ENCODE measurements at regions not wholly inside any gene's neighbourhood (a gene's known extent, or its start where the extent isn't known, plus 50 kb on each side); places are given as distances from the start of the nearest gene placed in this dataset.
"Not testable (repeated sequence)": the region's sequence is repeated elsewhere in the genome, so short reads cannot be mapped to it uniquely, and the experiment has no call there.

DNA sequence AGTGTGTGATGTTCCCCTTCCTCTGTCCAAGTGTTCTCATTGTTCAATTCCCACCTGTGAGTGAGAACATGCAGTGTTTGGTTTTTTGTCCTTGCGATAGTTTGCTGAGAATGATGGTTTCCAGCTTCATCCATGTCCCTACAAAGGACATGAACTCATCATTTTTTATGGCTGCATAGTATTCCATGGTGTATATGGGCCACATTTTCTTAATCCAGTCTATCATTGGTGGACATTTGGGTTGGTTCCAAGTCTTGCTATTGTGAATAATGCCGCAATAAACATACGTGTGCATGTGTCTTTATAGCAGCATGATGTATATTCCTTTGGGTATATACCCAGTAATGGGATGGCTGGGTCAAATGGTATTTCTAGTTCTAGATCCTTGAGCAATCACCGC, 134.5 kb upstream of the SVIL start:
- not testable (repeated sequence) for H3K27ac ChIP-seq (ENCODE audit: low read depth, low read length); H3K27me3 ChIP-seq (ENCODE audit: control insufficient read depth, insufficient read depth, low read length); H3K36me3 ChIP-seq (ENCODE audit: control insufficient read depth, insufficient read depth, low read length); H3K4me3 ChIP-seq (ENCODE audit: low read depth, low read length); H3K9ac ChIP-seq (ENCODE audit: low read length); H3K9me3 ChIP-seq (ENCODE audit: control insufficient read depth, insufficient read depth, low read depth, low read length); H3K4me1 ChIP-seq (ENCODE audit: control insufficient read depth, insufficient read depth, low read length)

DNA sequence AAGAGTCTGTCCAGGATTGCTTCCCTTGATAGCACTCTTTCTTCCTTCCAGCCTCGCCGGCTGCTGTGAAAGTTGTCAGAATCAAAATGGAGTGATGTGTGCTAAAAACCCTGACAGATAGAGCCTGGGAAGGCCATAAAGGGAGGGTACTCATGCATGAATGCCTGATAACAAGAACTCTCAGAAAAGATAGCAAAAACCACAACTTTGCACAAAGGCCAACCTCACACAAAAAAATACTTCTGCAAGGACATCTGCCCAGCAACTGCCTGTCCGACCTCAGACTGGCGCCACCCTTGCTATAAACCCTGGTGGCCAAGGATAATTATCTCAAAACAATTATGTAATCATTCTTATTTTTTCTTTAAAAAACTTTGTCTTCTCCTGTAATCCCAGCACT, 133.2 kb upstream of the SVIL start:
- H3K9me3 ChIP-seq (ENCODE audit: control insufficient read depth, insufficient read depth, low read depth, low read length), result peaks cover 8% of the 10 kb centered on the region
- H3K36me3 ChIP-seq (ENCODE audit: control insufficient read depth, insufficient read depth, low read length), result no peaks in the 10 kb centered on the region
- no peak overlapping the region for H3K27ac ChIP-seq (ENCODE audit: low read depth, low read length)
- H3K4me1 ChIP-seq (ENCODE audit: control insufficient read depth, insufficient read depth, low read length), result peaks cover 6% of the 10 kb centered on the region; the same call in 1 of the 2 replicates
- H3K9ac ChIP-seq (ENCODE audit: low read length), result no peak overlapping the region
- no peak overlapping the region for H3K4me3 ChIP-seq (ENCODE audit: low read depth, low read length)
- H3K27me3 ChIP-seq (ENCODE audit: control insufficient read depth, insufficient read depth, low read length), result no peaks in the 10 kb centered on the region

DNA sequence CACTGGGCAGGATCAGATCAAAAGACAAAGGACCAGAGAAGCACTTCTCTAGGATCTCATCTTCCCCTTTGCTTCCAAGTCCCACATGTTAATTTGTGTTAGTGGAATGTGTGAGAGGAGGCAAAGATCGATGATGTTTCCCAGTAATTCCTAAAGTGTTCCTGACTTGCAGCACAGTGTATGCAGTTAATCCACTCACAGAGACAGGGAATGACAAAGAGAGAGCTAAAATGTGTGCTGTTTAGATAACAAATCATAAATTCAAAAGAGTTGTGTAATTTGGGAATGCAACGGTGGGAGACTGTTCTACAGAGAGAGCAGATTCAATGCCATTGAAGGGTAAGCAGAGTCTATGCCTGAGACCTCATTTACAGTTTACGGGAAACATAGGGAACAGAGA, 132.0 kb upstream of the SVIL start:
- no peaks in the 10 kb centered on the region for H3K36me3 ChIP-seq (ENCODE audit: control insufficient read depth, insufficient read depth, low read length)
- H3K4me3 ChIP-seq (ENCODE audit: low read depth, low read length), result no peak overlapping the region
- H3K27me3 ChIP-seq (ENCODE audit: control insufficient read depth, insufficient read depth, low read length), result no peaks in the 10 kb centered on the region
- no peaks in the 10 kb centered on the region for H3K9me3 ChIP-seq (ENCODE audit: control insufficient read depth, insufficient read depth, low read depth, low read length)
- H3K27ac ChIP-seq (ENCODE audit: low read depth, low read length), result no peak overlapping the region
- H3K9ac ChIP-seq (ENCODE audit: low read length), result no peak overlapping the region
- H3K4me1 ChIP-seq (ENCODE audit: control insufficient read depth, insufficient read depth, low read length), result peaks cover 6% of the 10 kb centered on the region; the same call in 1 of the 2 replicates

DNA sequence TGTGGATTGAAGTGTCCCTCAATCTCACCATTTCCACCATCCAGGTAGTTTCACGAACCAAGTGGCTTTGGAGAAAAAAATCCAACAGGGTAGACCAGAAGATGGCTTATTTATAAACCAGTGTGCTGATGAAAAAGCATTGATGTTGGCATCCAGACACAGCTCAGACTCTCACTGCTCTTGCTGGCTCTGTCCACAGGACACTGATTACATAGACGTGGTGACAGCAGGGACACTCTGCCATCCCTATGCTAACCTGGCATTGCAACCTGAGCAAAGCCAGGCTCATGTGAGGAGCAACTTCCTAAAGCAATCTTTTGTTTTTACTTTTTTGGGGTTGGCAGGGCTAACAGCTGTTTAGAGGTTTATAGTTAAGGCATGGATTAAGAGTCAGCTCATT, 130.6 kb upstream of the SVIL start:
- Histone ChIP-seq H3K4me3 (ENCODE audit: low read depth, low read length) (no peak overlapping the region), H3K27ac (ENCODE audit: low read depth, low read length) (no peak overlapping the region), H3K9ac (ENCODE audit: low read length) (no peak overlapping the region), H3K9me3 (ENCODE audit: control insufficient read depth, insufficient read depth, low read depth, low read length) (no peaks in the 10 kb centered on the region), H3K27me3 (ENCODE audit: control insufficient read depth, insufficient read depth, low read length) (no peaks in the 10 kb centered on the region), H3K4me1 (ENCODE audit: control insufficient read depth, insufficient read depth, low read length) (peaks cover 6% of the 10 kb centered on the region; the same call in 1 of the 2 replicates), H3K36me3 (ENCODE audit: control insufficient read depth, insufficient read depth, low read length) (no peaks in the 10 kb centered on the region)

DNA sequence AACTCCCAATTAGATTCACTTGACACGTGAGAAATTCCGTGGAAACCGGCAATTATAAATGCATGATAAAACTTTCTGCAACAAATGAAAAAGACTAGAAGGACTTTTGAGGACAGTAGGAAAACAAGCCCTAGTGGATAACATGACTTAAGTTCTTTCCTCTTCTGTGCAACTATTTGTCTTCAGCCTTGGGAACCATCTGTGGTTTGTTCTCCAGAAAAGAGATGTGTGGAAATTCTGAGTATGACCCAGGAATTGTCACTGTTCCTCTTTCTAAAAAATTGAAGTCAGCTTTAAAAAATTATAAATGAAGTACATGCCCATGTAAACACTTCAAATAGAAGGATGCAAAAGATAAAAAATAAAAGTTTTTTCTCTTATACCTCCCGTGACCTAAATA, 128.6 kb upstream of the SVIL start:
- no peaks in the 10 kb centered on the region for H3K9me3 ChIP-seq (ENCODE audit: control insufficient read depth, insufficient read depth, low read depth, low read length)
- peaks cover 9% of the 10 kb centered on the region; the same call in 1 of the 2 replicates for H3K4me1 ChIP-seq (ENCODE audit: control insufficient read depth, insufficient read depth, low read length)
- no peaks in the 10 kb centered on the region for H3K27me3 ChIP-seq (ENCODE audit: control insufficient read depth, insufficient read depth, low read length)
- H3K9ac ChIP-seq (ENCODE audit: low read length), result no peak overlapping the region
- H3K4me3 ChIP-seq (ENCODE audit: low read depth, low read length), result no peak overlapping the region
- no peak overlapping the region for H3K27ac ChIP-seq (ENCODE audit: low read depth, low read length)
- H3K36me3 ChIP-seq (ENCODE audit: control insufficient read depth, insufficient read depth, low read length), result no peaks in the 10 kb centered on the region

DNA sequence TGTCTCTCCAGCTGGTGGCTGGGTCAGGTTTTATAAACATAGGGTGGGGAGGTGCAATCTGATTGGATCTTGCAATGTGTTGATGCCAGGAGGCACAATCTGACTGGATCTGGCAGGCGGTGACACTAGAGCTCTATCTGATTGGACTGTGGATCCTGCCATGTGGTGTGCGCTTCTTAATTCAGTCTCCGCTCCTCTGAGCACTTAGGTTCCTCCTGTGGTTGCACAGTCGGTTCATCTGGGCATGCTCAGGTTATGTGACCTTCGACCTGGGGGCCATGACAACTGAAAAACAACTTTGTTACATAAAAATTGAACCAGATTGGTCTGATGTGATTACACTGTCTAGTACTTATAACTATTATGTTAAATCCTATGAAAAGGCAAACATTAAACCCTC, 127.1 kb upstream of the SVIL start:
- H3K4me1 ChIP-seq (ENCODE audit: control insufficient read depth, insufficient read depth, low read length), result peaks cover 19% of the 10 kb centered on the region; the same call in 1 of the 2 replicates
- no peak overlapping the region for H3K9ac ChIP-seq (ENCODE audit: low read length)
- no peaks in the 10 kb centered on the region for H3K9me3 ChIP-seq (ENCODE audit: control insufficient read depth, insufficient read depth, low read depth, low read length)
- H3K36me3 ChIP-seq (ENCODE audit: control insufficient read depth, insufficient read depth, low read length), result no peaks in the 10 kb centered on the region
- H3K27ac ChIP-seq (ENCODE audit: low read depth, low read length), result no peak overlapping the region
- no peaks in the 10 kb centered on the region for H3K27me3 ChIP-seq (ENCODE audit: control insufficient read depth, insufficient read depth, low read length)
- H3K4me3 ChIP-seq (ENCODE audit: low read depth, low read length), result no peak overlapping the region

DNA sequence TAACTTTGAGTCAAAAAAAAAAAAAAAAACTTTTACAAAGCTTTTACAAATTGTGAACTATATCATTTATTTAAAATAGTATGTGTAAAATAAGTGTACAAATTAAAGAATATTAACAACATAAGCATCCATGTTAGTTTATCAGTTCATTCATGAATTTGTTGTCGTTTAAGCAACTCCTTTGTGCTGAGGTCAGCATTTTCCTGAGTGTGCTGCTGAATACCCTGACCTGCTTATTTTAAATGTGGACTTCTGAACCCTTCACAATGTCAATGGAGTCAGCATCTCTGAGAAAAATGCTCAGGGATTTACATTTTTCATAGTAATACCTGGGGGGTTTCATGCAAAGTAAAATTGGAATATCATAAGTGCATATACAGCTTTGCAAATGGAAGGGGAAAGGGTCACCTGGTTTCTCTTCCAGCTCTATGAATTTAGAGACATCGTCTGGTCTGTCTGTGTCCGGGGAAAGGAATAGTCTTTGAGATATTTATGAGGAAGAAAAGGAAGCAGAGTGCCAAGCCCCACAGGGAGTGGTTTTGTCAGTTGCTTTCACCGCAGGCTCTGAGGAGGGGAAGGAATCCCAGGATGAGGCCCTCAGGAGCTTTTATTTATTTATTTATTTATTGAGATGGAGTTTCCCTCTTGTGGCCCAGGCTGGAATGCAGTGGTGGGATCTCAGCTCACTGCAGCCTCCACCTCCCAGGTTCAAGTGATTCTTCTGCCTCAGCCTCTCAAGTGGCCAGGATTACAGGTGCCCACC, 125.5 kb upstream of the SVIL start:
- no peaks in the 10 kb centered on the region for H3K36me3 ChIP-seq (ENCODE audit: control insufficient read depth, insufficient read depth, low read length)
- H3K9me3 ChIP-seq (ENCODE audit: control insufficient read depth, insufficient read depth, low read depth, low read length), result no peaks in the 10 kb centered on the region
- no peak overlapping the region for H3K27ac ChIP-seq (ENCODE audit: low read depth, low read length)

GRCh38 chr10:29757551-29758297, 123.0 kb upstream of the SVIL start:
- no peak overlapping the region for H3K9ac ChIP-seq (ENCODE audit: low read length)
- H3K4me3 ChIP-seq (ENCODE audit: low read depth, low read length), result no peak overlapping the region
- H3K4me1 ChIP-seq (ENCODE audit: control insufficient read depth, insufficient read depth, low read length), result peaks cover 33% of the 10 kb centered on the region
- no peak overlapping the region for H3K27ac ChIP-seq (ENCODE audit: low read depth, low read length)
- H3K36me3 ChIP-seq (ENCODE audit: control insufficient read depth, insufficient read depth, low read length), result no peaks in the 10 kb centered on the region
- H3K27me3 ChIP-seq (ENCODE audit: control insufficient read depth, insufficient read depth, low read length), result no peaks in the 10 kb centered on the region
- H3K9me3 ChIP-seq (ENCODE audit: control insufficient read depth, insufficient read depth, low read depth, low read length), result no peaks in the 10 kb centered on the region

More for the DNA sequence above, 125.5 kb upstream of the SVIL start:
- H3K9ac ChIP-seq (ENCODE audit: low read length), result no peak overlapping the region
- peaks cover 30% of the 10 kb centered on the region for H3K4me1 ChIP-seq (ENCODE audit: control insufficient read depth, insufficient read depth, low read length)
- H3K4me3 ChIP-seq (ENCODE audit: low read depth, low read length), result no peak overlapping the region
- no peaks in the 10 kb centered on the region for H3K27me3 ChIP-seq (ENCODE audit: control insufficient read depth, insufficient read depth, low read length)

DNA sequence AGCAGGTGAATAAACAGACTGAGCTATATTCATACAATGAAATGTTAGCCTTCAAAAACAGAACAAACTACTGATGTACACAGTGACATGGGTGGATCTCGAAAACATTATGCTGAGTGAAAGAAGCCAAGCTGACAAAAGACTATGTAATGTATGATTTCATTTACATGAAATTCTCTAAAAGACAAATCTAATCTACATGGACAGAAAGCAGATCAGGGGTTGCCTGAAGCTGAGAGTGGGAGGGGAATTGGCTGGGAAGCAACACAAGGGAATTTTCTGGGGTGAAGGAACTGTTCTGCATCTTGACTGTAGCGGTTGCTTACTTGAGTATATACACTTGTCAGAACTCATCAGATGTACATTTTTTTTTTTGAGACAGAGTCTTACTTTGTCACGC, 121.7 kb upstream of the SVIL start:
- Histone ChIP-seq H3K9me3 (ENCODE audit: control insufficient read depth, insufficient read depth, low read depth, low read length) (no peaks in the 10 kb centered on the region), H3K27ac (ENCODE audit: low read depth, low read length) (peak overlapping the region; percentile 86; the same call in 1 of the 2 replicates), H3K27me3 (ENCODE audit: control insufficient read depth, insufficient read depth, low read length) (no peaks in the 10 kb centered on the region), H3K36me3 (ENCODE audit: control insufficient read depth, insufficient read depth, low read length) (no peaks in the 10 kb centered on the region), H3K9ac (ENCODE audit: low read length) (peak overlapping the region; percentile 42), H3K4me3 (ENCODE audit: low read depth, low read length) (no peak overlapping the region), H3K4me1 (ENCODE audit: control insufficient read depth, insufficient read depth, low read length) (peaks cover 33% of the 10 kb centered on the region)

DNA sequence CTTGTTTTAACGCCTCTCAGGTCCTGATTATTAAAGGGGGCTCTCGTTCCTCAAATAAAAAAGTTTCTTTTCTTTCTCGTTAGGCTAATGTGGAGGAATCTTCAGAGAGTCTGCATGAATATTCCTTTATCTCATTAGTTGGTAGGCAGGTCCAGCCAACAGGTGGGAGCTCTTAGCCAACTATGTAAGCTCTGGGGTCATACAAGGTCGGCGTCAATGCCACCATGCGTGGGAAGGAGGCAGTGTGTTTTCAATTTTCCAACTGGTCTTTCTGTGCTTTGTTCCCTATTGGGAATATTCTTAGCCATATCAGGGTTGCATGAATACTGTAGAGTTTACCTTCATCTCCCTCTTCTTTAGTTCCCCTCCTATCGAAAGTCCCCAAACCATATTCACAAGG, 118.5 kb upstream of the SVIL start:
- Histone ChIP-seq H3K36me3 (ENCODE audit: control insufficient read depth, insufficient read depth, low read length) (no peaks in the 10 kb centered on the region), H3K9ac (ENCODE audit: low read length) (no peak overlapping the region), H3K4me1 (ENCODE audit: control insufficient read depth, insufficient read depth, low read length) (peaks cover 30% of the 10 kb centered on the region), H3K27me3 (ENCODE audit: control insufficient read depth, insufficient read depth, low read length) (no peaks in the 10 kb centered on the region), H3K27ac (ENCODE audit: low read depth, low read length) (no peak overlapping the region), H3K4me3 (ENCODE audit: low read depth, low read length) (no peak overlapping the region), H3K9me3 (ENCODE audit: control insufficient read depth, insufficient read depth, low read depth, low read length) (no peaks in the 10 kb centered on the region)

GRCh38 chr10:29751684-29752083, 116.9 kb upstream of the SVIL start:
- Histone ChIP-seq H3K27me3 (ENCODE audit: control insufficient read depth, insufficient read depth, low read length) (no peaks in the 10 kb centered on the region), H3K9ac (ENCODE audit: low read length) (no peak overlapping the region), H3K27ac (ENCODE audit: low read depth, low read length) (no peak overlapping the region), H3K4me3 (ENCODE audit: low read depth, low read length) (no peak overlapping the region), H3K9me3 (ENCODE audit: control insufficient read depth, insufficient read depth, low read depth, low read length) (no peaks in the 10 kb centered on the region), H3K36me3 (ENCODE audit: control insufficient read depth, insufficient read depth, low read length) (no peaks in the 10 kb centered on the region), H3K4me1 (ENCODE audit: control insufficient read depth, insufficient read depth, low read length) (peaks cover 19% of the 10 kb centered on the region)

Data from HUES6 (cell line).